ENCODE measurements at regions not wholly inside any gene's neighbourhood (a gene's known extent, or its start where the extent isn't known, plus 50 kb on each side); places are given as distances from the start of the nearest gene placed in this dataset.

- Histone ChIP-seq H3K4me2 (ENCODE audit: low read length) (no peak overlapping the region), H3K36me3 (ENCODE audit: insufficient read depth, low read length) (no peaks in the 10 kb centered on the region), H3K4me3 (ENCODE audit: low read length) (no peak overlapping the region), H3K27me3 (ENCODE audit: insufficient read depth, low read depth, low read length) (no peaks in the 10 kb centered on the region), H3K79me2 (replicated peaks; ENCODE audit: insufficient read depth, low read length) (no peaks in the 10 kb centered on the region), H3K9me3 (ENCODE audit: low read length) (no peaks in the 10 kb centered on the region), H2AFZ (ENCODE audit: low read depth, low read length) (no peak overlapping the region), H4K20me1 (ENCODE audit: insufficient read depth) (no peaks in the 10 kb centered on the region), H3K9ac (ENCODE audit: low read length) (no peak overlapping the region), H3F3A (ENCODE audit: insufficient read depth, low read length, poor library complexity, severe bottlenecking) (no peaks in the 10 kb centered on the region), H3K27ac (ENCODE audit: low read length) (no peak overlapping the region), H3K9me2 (ENCODE audit: insufficient read depth, low read length) (no peaks in the 10 kb centered on the region)
- TF ChIP-seq RAD21 (conservative IDR thresholded peaks at IDR 0.05) (no peak), EZH2 (IDR thresholded peaks at IDR 0.05; ENCODE audit: borderline replicate concordance, insufficient read depth, low read length, poor library complexity, severe bottlenecking) (no peak), EP300 (conservative IDR thresholded peaks at IDR 0.05; ENCODE audit: poor library complexity, severe bottlenecking) (no peak), TAF1 (IDR thresholded peaks at IDR 0.05; ENCODE audit: low read depth) (no peak), REST (IDR thresholded peaks at IDR 0.05; ENCODE audit: borderline replicate concordance) (no peak), POLR2AphosphoS5 (IDR thresholded peaks at IDR 0.05) (no peak), MXI1 (conservative IDR thresholded peaks at IDR 0.05; ENCODE audit: poor library complexity, severe bottlenecking) (no peak), CTCF (IDR thresholded peaks at IDR 0.05; ENCODE audit: poor library complexity, severe bottlenecking) (no peak), SMC3 (conservative IDR thresholded peaks at IDR 0.05; ENCODE audit: poor library complexity) (no peak)
Observed at GRCh38 chr2:59366288-59366687, 1125.2 kb upstream of the FANCL start.

GRCh38 chr2:59354498-59354897, 1113.4 kb upstream of the FANCL start:
- Histone ChIP-seq H2AFZ (ENCODE audit: low read depth, low read length) (no peak overlapping the region), H3K79me2 (replicated peaks; ENCODE audit: insufficient read depth, low read length) (no peaks in the 10 kb centered on the region), H3K4me3 (ENCODE audit: low read length) (no peak overlapping the region), H3F3A (ENCODE audit: insufficient read depth, low read length, poor library complexity, severe bottlenecking) (no peaks in the 10 kb centered on the region), H3K27me3 (ENCODE audit: insufficient read depth, low read depth, low read length) (no peaks in the 10 kb centered on the region), H3K9me2 (ENCODE audit: insufficient read depth, low read length) (no peaks in the 10 kb centered on the region), H4K20me1 (ENCODE audit: insufficient read depth) (no peaks in the 10 kb centered on the region), H3K36me3 (ENCODE audit: insufficient read depth, low read length) (no peaks in the 10 kb centered on the region), H3K9me3 (ENCODE audit: low read length) (no peaks in the 10 kb centered on the region), H3K27ac (ENCODE audit: low read length) (no peak overlapping the region), H3K4me2 (ENCODE audit: low read length) (no peak overlapping the region), H3K9ac (ENCODE audit: low read length) (no peak overlapping the region)
- TF ChIP-seq POLR2AphosphoS5 (IDR thresholded peaks at IDR 0.05) (no peak), RAD21 (conservative IDR thresholded peaks at IDR 0.05) (no peak), EP300 (conservative IDR thresholded peaks at IDR 0.05; ENCODE audit: poor library complexity, severe bottlenecking) (no peak), REST (IDR thresholded peaks at IDR 0.05; ENCODE audit: borderline replicate concordance) (no peak), SMC3 (conservative IDR thresholded peaks at IDR 0.05; ENCODE audit: poor library complexity) (no peak), MXI1 (conservative IDR thresholded peaks at IDR 0.05; ENCODE audit: poor library complexity, severe bottlenecking) (no peak), TAF1 (IDR thresholded peaks at IDR 0.05; ENCODE audit: low read depth) (no peak)
